GM18909 (cell line): ENCODE measurements at regions not wholly inside any gene's neighbourhood (a gene's known extent, or its start where the extent isn't known, plus 50 kb on each side); places are given as distances from the start of the nearest gene placed in this dataset.
"Not testable (repeated sequence)": the region's sequence is repeated elsewhere in the genome, so short reads cannot be mapped to it uniquely, and the experiment has no call there.

Experiments used
- ATAC-seq: cut with Tn5 transposase; IDR thresholded peaks from one replicate; pipeline ENCODE4 v1.9.1; 2021; ENCODE audit warnings: mild to moderate bottlenecking; ENCODE audit not compliant: unreplicated experiment, poor library complexity

DNA sequence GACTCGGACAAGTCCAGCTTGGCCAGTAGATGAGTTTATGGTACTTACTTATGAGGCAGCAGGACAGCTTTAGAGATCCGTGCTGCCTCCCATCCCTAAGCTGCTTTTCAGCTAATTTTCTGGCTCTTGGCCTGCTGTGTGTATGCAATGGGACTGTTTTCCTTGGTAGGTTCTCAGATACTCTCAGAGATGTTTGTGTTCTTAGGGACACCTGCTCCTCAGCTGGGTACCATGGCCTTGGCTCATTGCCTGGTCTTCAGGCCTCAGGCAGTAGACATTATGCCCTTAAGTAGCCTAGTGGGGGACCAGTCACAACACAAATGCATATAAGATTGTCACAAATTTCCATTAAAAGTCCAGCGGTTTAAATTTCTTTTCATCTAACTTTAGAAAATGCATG lies 688.0 kb downstream of the PCDH7 start:
- ATAC-seq: no peak

DNA sequence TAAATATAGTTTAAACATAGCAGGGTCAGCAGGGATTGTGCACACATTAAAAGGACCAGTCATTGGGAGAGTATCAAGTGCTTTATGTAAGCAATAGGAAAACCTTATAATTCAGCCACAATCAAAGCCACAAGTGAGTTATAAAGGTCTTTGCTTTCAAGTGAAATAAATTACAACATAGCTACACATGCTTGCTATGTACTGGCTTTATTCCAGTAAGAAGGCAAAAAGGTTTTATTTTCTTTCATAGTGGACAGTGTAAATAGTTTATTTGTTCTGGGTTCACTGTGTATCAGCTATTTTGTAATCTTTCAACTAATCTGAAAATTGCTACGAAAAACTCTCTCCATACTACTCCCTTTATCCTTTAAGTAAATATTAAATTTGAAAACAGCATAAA lies 691.4 kb downstream of the PCDH7 start:
- no peak for ATAC-seq

DNA sequence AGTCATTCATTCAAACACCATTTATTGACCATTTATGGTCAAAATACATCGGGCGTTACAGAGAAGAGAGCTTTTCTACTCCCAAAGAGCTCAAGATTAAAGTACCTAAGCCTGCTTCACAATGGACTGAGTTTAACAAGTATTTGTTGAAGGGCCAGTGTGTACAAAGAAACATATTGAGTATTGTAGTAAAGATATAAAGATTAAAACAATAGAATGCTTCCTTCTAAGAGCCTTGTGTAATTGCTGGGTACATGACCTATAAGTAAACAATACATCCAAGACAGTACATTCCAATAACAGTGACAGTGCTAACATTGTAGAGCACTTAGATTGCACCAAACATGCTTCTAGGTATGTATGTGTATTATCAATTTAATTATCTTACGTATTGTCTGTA lies 695.5 kb downstream of the PCDH7 start:
- ATAC-seq: no peak

DNA sequence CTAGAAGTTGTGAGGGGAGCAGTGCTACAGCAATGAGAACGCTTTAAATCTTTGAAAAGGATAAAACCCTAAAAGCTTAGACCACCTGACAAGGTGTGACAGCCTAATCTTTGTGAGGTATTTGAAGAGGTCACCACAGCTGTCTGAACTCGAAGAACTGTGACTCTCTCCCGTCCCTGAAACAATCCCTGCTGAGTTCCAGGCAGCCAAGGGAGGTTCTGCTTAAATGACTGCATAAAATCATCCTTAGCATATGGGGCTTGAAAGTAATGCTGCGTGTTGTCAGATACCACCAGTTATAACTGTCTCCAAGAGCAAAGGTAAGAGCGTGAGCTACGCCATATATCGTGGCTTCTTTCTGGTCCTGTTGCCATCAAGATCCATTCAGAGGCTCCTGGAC lies 696.3 kb downstream of the PCDH7 start:
- no peak for ATAC-seq

DNA sequence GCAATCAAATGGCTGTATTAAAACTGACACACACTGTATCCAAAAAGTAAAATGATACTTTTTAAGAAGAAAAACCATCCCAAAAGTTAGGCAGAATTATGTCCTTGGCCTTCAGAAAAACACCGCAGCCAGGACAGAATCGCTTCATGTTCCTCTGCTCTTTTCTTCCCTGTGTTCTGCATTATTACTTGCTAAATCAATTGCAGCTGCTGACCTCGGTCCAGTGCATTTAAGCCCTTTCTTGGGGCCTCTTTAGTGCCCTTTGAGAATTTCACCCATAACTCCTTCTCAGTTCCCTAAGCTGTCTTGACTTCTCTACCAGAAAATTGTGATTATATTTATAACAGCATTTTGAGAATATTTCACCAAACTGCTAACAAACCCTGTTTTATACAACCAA lies 696.9 kb downstream of the PCDH7 start:
- ATAC-seq: no peak

DNA sequence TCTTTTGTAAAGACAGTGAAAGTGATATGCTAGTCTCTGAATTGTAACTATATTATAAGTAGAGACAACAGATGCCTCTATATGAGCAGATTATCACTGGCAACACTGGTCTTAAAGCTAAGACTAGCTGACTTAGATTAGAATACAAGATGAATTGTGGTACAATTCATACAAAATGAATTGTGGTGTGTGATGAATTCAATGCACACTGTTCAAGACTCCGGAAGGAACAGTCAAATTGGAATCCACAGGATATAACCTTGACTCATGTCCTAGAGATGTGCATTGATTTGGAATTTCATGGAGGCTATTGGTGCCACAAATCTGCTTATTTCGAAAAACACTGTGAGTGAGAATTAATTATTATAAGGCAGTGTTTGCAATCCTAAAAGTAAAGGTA lies 701.8 kb downstream of the PCDH7 start:
- no peak for ATAC-seq

DNA sequence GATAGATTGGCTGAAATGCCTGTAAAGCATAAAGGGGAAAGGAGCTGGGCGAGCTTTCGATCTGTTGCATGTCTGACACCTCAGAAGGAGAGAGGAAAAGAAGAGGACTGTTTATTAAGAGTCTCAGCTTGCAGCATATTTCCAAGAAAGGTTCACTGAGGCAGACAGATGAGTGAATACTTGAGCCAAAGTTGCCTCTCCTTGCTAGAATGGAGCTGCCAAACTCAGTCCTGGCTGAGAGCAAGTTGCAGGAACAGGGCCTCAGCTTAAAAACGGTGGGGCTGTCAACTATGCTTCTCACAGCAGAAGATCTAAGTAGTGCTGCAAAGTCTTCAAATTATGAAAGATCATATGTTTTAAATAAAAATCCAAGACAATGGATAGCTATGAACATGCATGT lies 707.5 kb downstream of the PCDH7 start:
- ATAC-seq: no peak

DNA sequence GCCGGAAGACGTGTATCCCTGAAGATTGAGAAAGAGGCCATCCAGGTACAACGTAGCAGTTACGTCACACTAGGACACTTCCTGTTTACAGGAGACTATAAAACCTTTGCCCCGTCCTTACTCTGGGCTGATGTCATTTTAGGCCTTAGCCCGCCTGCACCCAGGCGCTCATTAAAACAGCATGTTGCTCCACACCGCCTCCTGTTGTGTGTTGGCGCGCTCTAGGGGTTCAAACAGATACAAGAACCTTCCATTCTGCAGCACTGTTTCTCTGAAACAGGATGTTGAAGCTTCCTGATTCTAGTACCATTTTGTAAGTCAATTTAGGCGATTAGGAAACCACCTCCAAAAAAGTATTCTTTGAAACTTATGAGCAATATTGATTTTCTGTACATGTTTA lies 722.1 kb downstream of the PCDH7 start:
- ATAC-seq: no peak

DNA sequence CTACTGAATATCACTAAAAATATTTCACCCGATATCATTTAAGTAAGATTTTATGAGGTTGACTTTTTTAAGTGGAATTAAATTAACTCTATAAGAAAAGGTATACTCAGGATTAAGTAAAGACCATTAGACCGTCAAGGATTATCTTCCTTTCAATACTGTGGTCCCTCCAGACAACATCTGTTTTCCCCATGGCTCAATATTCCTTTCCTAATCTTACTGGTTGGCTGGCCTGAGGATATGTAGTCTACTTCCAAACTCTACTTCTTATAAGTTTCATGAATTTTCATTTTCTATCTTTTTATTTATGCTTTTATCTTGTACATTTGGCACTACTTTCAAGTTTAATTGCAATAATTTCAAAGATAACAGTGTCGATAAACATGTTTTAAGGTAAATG lies 725.4 kb downstream of the PCDH7 start:
- no peak for ATAC-seq

DNA sequence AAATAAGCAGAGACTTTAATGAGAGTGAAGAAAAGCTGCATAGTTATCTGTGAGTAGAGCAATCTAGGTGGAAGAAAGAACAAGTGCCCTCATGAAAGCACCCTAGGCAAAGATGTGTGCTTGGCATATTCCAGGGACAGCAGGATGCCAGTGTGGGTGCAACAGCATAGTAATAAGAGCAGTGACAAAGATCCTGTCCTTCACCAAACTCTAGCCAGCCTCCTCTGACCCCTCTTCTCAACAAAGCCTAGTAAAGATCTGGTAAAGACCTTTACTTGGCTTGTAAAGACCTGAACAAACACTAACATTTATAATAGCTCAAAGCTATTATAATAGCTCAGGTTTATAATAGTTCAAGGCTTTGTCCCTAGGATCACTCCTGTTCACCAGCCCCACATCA lies 735.4 kb downstream of the PCDH7 start:
- ATAC-seq: no peak

DNA sequence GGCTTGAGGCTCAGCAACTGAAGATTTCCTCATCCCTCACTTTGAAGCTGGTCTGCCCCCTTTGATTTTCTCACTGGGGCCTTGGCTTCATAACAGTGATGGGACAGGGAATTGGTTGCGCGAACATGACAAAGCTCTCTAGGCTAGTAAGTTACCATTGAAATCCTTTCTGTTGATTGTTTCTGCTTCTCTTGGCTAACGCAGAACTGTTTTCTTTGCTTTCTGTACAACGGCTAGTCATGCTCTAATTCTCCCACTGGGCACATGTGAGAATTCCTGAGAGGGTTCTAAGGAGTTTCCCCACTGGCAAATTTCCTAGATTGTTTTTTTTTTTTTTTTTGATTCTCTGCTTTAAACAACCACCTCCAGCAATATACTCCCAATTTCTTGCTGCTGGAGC lies 738.6 kb downstream of the PCDH7 start:
- ATAC-seq: no peak

DNA sequence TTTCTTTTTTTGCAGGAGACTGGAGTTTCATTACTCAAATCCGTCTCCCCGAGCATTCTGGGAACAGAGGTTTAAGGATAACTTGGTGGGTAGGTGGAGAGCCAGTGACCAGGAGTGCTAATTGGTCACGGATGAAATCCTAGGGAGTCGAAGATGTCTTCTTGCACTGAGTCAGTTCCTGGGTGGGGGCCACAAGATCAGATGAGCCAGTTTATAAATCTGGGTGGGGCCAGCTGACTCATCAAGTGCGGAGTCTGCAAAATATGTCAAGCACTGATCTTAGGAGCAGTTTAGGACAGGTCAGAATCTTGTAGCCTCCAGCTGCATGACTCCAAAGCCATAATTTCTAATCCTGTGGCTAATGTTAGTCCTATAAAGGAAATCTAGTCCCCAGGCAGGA lies 741.3 kb downstream of the PCDH7 start:
- no peak for ATAC-seq

DNA sequence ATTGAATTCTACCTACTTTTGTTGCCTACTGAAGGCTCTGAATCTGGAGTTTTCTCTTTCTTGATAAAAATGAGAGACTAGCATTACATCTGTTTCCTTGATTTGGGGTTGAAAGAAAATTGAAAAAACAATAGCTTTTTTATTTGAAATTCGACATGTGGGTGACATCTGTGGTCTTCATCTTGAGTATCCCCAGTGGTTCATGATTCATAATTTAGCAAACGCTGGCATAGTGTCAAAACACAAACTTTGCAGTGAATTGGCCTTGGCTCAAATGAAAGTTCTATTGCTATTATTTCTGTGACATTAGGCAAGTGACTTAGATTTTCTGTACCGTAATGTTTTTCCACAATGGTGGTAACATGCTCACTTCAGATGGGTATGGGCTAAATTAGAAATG lies 747.6 kb downstream of the PCDH7 start:
- ATAC-seq: no peak

DNA sequence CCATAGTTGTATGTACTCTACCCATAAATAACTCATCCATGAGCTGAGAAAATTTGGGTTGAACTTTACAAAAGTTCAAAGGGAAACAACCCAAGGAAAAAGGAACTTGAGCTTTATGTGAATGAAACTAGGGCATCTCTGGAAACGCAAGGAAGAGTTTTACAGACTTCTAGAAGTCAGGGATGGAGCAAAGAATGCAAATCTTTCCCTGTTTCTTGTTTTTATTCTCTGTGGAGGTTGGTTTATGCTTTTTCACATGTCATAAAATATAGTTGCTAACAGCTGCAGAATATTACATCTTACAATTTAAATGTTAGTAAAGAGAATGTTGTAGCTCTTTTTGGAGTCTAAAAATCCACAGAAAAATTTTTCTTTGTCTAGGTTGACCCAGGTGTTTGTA lies 754.1 kb downstream of the PCDH7 start:
- no peak for ATAC-seq

DNA sequence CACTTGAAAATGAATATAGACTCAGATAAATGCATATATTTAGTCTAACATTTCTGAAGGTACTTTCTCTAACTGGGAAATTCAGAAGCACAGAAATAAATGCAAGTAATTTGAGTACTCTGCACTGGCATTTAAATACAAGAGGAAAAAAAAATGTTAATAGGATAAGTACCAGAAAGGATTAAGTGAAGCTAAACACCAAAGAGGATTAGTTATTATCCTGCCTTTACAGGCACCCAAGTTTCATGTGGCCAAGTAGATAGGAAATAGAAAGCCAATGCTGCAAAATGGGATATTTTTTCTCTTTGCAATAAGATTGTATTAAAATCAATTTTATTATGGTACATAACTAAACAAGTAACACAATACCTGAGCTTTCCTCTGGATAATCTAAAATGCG lies 762.5 kb downstream of the PCDH7 start:
- no peak for ATAC-seq

DNA sequence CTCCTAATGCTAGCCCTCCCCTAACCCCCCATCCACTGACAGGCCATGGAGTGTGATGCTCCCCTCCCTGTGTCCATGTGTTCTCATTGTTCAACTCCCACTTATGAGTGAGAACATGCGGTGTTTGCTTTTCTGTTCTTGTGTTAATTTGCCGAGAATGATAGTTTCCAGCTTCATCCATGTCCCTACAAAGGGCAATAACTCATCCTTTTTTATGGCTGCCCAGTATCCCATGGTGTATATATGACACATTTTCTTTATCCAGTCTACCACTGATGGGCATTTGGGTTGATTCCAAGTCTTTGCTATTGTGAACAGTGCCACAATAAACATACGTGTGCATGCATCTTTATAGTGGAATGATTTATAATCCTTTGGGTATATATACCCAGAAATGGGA lies 779.0 kb downstream of the PCDH7 start:
- not testable (repeated sequence) for ATAC-seq

DNA sequence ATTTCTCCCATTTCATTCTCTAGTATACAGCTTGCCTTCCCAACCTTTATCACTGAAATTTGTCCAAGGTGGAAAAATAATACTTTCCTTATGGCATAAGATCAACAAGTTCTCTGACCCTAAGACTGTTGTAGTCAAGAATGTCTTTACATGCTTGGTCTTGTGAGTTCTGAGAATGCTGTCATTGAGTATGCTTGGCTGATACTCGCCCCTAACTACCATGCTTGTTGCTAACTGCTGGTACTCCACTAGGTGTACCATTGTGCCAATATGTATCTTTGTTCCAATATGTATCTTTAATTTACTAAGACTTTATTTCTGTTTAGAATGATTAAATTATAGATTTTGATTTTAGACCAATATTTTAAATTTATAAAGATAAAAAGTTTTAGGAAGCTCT lies 796.4 kb downstream of the PCDH7 start:
- no peak for ATAC-seq

DNA sequence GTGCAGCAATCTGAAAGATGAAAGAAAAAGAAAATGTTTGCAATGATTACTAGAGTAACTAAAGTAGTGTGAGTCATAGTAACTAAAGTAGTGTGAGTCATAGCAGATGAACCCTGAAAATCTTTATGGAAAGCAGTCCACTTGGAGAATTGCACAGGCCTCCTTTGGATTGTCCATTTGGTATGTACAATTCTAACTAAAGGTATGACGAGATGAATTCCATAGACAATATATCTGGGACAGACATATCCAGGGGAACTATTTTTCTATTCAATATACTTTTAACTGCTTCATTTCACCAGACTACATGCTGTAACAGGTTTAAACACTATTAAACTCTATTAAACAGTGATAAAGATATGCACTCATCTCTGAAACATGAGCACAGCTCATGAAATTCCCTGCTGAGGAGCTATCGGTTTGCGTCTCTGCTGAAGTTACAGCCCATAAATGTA lies 798.7 kb downstream of the PCDH7 start:
- ATAC-seq: no peak

DNA sequence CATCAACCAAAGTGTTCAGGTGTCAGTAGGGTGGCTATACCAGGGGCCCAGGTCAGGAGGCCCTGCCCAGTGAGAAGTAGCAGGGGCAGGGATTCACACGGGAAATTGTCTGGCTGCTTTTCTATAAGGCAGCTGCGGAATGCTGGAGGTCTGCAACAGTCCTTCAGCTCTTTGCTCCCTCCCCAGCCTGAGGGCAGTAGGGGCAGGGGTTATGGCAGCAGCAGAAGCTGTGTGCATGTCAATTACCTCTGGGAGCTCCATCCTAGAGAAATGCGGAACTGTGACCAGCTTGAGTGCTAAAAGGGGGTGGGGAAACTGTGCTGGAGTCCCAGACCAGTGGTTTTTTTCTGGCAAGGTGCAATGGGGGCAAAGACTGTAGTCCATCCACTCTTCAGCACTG lies 810.4 kb downstream of the PCDH7 start:
- ATAC-seq: no peak

DNA sequence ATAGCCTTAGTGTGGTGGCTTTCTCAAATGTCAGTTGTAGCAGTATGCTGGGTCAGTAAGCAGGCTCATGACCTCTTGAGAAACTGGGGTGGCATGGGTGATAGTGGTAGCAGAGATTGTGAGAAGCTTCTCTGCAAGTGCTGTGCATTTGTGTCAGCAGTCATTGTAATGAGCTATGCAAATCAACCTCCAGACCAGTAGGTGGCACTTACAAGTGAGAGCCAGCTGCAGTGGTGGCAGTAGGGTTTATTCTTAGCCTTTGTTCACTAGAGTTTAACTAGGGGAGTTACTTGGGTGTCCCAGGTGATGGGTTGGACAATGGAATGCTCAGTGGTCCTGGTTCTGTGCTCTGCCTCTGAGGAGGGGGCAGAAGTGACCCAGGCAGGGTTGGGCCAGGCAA lies 818.7 kb downstream of the PCDH7 start:
- ATAC-seq: no peak

DNA sequence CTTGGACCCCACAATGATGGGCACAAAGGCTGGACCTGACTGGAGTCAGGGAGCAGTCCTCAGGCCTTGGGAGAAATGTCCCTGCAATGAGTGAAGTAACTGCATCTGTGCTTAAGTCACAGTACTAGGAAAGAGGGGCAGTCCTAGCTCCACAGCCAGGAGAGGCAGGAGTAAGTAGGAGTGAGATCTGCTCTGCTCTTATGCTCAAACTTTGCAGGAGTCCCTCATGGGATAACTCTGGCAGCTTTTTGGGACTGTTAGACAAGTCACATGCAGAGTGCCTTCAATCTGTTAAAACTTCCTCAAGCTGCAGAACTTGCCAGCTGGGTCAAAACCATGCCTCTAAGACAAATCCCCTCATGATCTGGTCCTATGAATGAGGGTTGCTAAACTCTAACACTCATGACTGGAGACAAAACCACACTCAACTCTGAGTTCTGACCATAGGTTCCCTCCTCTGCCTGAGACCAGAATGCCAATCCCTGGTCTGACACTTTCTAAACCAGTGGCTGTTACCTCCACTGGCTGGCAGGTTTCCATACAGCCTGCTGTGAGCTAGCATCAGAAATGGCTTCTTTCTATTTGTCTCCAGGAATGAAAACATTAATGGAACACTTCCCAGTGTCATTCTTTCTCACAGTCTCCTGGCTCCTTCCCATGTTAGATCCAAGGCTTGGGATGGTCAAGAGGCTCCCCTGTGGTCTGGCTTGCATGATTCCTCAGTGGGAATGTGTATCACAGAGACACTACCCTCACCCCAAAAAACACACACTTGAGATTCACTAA lies 819.3 kb downstream of the PCDH7 start:
- no peak for ATAC-seq

DNA sequence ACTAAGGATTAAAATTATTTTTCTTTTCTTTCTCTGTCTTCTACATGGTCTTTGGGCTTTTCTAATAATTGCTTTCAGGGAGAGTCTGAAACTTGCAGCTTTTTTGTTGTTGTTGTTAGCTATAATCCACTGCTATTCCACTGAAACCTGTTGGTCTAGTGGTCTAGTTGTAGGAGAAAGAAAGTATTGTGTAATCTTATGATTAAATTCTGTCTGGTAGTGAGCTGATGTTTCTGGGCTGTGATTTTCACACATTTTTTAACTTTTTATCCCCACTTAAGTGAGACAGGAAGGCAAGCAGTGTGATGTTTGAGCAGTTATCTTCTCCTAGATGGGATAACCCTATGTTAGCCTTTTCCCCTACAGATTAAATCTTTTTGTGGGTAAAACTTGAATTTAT lies 825.2 kb downstream of the PCDH7 start:
- no peak for ATAC-seq

DNA sequence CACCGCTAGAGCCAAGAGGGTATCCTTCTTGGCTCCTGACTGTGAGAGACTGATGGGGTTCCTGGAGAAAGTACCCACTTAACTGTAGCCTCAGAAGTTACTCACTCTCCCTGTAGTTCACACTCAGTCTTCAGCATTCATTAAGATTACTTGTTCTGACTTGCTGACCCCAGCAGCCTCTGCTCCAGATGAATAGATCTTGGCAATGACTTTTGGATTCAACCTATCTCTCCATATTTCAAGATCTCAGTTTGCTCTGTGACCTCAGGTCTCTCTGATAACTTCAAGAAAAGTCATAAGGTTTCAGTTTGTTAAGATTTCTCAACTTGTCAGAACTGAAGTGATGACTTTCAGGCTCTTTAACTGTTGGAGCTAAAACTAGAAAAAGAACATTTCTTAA lies 825.6 kb downstream of the PCDH7 start:
- no peak for ATAC-seq
